HG02885 (cell line): ENCODE measurements at regions not wholly inside any gene's neighbourhood (a gene's known extent, or its start where the extent isn't known, plus 50 kb on each side); places are given as distances from the start of the nearest gene placed in this dataset.

ENCODE experiments used
- ATAC-seq: cut with Tn5 transposase; IDR thresholded peaks from one replicate; pipeline ENCODE4 v1.9.1; 2021; ENCODE audit warnings: mild to moderate bottlenecking; ENCODE audit not compliant: unreplicated experiment, poor library complexity

GRCh38 chr15:92294759-92295158, 98.9 kb upstream of the ST8SIA2 start:
- ATAC-seq: no peak

GRCh38 chr15:92304223-92304975, 89.3 kb upstream of the ST8SIA2 start:
- no peak for ATAC-seq

DNA sequence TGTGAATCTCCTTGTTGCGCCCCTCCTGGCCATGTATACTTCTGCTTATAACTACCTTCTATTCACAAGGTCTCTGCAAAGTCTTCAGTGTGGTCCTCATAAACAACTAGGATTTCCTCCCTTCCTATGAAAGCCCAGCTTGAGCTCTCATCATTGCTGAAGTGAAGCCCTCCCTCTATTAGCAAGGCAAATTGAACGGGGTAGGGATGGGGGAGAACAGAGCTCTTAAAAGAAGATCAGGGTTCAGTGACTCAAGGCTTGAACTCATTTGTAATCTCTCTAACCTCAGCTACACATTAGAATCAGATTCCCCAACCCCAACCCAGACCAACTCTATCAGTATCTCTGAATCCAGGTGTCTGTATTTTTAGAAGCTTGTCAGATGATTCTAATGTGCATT, 88.3 kb upstream of the ST8SIA2 start:
- ATAC-seq: no peak

- ATAC-seq: no peak
These were observed 87.0 kb upstream of the ST8SIA2 start for GRCh38 chr15:92306663-92307062.

DNA sequence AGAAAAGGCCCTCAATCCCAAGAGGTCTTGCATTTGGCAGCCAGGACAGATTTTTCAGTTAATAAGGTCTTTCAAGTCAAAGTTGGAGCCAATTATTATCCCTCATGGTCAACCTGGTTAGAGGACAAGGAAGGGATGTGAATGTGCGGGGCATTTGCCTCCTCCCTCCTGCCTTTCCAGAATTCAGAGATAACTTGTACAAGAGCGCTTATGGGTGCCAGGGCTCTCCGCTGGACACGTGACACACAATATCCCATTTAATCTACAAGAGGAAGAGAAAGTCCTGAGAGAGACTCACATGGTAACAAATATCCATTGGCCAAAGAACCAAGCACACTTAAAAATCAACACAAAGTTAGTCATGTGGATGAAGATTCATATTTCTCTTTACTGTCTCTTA, 78.5 kb upstream of the ST8SIA2 start:
- ATAC-seq: no peak

GRCh38 chr15:92315595-92316211, 78.0 kb upstream of the ST8SIA2 start:
- ATAC-seq: no peak

- no peak for ATAC-seq
These were observed 76.9 kb upstream of the ST8SIA2 start for GRCh38 chr15:92316586-92317295.

GRCh38 chr15:92320012-92320699, 73.5 kb upstream of the ST8SIA2 start:
- no peak for ATAC-seq

GRCh38 chr15:92322566-92323355, 70.9 kb upstream of the ST8SIA2 start:
- ATAC-seq: no peak

DNA sequence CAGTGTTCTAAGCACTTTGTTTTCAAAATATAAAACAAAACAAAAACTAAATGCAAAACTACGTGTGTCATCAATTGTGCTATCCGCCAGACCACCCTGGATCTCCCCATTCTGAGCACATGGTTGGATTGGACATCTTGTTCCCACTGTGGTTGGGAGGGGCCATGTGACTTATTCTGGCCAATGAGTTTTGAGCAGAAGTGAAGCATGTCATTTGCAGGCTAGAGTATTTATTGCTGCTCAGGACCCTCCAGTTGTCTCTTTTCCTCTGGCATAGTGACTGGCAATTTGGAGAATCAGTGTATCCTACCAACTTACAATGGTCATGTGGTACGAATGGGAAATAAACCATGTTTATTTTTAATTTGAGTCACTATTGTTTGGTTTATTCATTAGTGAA, 70.2 kb upstream of the ST8SIA2 start:
- ATAC-seq: no peak

DNA sequence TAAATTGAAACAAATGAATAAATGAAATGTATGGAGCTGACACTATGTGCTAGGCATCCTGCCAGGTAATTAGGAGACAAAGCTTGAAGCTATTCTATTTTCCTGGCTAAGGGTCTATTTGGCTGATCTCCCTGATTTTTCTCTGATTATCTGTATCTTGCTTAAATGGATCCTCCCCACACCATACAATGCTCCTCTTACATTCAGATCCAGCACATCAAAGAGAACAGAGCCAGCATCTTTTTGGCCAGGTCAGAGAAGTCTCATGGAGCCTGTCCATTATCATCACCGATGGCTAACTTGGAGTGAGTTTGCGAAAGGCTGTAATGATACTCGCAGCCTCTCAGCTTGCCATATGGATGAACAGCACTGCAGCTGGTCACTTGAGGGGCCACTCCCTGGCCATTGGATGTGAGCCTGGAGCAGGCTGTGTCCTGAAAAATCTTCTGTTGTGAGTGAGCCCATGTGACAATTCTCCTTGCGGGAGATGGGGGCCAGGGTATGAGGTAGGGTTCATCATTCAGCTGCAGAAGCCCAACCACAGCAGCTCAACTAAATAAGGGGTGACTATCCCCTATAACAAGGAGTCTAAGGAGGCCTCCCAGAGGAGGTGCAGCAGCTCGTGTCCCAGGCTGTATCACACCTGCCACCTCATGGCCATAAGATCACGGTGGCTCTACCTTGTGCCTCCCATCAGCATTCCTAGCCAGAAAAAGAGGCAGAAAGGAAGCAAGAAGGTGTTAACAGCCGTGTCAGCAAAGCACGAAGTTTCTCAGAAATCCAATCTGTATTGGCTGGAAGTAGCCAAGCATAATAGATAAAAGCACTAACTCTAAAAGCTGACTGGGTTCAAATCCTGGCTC, 69.3 kb upstream of the ST8SIA2 start:
- ATAC-seq: no peak

DNA sequence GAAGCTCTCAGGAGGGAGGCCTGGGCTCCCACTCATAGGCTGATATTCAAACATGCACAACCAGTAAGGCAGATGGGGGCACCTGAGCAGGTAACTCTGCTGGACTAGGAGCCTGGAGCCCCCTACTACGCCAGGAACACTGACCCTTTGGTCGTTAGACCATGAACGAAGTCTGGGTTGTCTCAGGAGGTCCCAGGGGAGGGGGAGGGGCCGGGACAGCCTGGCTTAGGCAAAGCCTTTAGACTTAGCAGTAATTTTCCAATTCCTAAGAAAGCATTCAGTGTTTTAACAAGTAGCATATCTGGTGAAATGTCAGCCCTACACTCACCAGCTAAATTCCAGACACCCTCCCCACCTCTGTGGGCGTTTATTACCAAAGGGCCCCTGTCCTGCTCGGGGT, 67.4 kb upstream of the ST8SIA2 start:
- ATAC-seq: no peak

- ATAC-seq: no peak
These were observed 66.6 kb upstream of the ST8SIA2 start for GRCh38 chr15:92327033-92327432.

DNA sequence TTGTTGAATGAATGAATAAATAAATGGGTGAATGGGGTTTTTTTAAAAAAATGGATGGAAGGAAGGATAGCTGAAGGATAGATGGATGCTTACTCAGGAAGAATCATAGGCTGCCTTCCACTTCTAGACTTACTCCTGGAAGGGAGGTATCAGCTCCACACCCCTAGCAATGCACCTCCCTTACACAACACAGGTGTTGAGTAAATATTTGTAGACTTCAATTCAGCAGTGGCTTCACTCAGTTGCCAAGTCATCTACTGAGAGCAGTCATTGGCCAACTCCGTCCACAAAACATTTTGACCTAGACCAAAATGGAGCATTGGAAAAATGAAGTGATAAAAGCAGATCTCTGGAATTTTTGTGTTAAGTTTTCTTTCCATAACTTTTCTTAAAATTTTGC, 65.5 kb upstream of the ST8SIA2 start:
- ATAC-seq: no peak

- no peak for ATAC-seq
These were observed 61.4 kb upstream of the ST8SIA2 start for GRCh38 chr15:92332125-92332899.

DNA sequence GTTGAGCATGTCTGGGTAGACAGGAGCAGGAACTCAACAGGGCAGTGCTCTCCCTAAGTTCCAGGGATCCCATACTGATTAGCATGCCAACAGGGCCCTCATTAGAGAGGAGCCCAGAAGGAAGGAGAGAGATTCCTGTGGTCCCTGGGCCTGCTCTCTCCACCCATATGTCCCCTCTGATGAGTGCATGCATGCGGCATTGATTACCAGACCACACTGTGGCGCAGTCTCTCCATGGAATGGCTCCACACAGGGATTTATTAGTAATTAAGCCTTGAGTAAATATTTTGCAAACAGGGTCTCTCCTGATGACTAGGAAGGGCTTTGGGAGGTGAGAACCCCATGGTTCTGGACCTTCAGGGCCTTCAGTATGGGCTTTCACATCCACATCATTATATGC, 60.0 kb upstream of the ST8SIA2 start:
- no peak for ATAC-seq

GRCh38 chr15:92336419-92336987, 57.2 kb upstream of the ST8SIA2 start:
- no peak for ATAC-seq

- no peak for ATAC-seq
These were observed 54.3 kb upstream of the ST8SIA2 start for GRCh38 chr15:92339361-92339760.
